HG02852 (cell line): ENCODE measurements at regions not wholly inside any gene's neighbourhood (a gene's known extent, or its start where the extent isn't known, plus 50 kb on each side); places are given as distances from the start of the nearest gene placed in this dataset.
"Not testable (repeated sequence)": the region's sequence is repeated elsewhere in the genome, so short reads cannot be mapped to it uniquely, and the experiment has no call there.

Experiments
- ATAC-seq: cut with Tn5 transposase; IDR thresholded peaks from one replicate; pipeline ENCODE4 v1.9.1; 2021; ENCODE audit warnings: mild to moderate bottlenecking, moderate library complexity; ENCODE audit not compliant: unreplicated experiment

DNA sequence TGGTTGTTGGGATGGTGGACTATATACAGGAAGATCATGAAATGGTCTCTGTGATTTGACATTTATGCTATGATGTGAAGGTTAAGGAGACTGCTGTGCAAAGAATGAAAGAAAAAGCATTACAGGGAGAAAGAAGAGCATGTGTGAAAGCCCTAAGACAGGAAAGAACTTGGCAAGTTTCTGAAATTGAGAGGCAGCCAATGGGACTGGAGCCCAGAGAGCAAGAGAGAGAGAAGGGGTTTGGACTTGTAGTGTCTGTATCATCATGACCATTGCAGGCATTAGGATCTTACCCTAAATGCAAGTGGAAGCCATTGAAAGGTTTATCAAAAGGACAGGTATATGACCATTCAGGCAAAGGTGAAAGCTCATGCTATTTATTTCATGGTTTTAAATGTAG, 147.1 kb downstream of the NAA11 start:
- ATAC-seq = no peak

DNA sequence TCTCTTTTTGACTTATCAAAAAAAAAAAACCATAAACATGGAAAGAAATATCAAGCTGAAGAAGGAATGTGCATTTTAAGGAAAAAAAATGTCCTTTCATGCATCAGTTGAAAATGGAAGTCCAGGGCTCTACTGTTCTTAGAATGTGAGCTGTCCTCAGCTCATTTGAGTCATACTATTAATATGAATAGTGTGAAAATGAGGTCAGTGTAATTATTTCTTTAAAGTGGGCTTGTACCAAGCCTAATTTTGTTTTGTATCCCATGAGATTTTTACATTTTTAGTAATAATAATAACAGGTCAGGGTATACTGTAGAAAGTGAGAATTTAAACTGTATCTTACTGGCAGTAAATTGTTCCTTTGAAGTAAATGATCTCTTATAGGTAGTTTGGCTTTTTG, 148.5 kb downstream of the NAA11 start:
- peak; percentile 40 for ATAC-seq

DNA sequence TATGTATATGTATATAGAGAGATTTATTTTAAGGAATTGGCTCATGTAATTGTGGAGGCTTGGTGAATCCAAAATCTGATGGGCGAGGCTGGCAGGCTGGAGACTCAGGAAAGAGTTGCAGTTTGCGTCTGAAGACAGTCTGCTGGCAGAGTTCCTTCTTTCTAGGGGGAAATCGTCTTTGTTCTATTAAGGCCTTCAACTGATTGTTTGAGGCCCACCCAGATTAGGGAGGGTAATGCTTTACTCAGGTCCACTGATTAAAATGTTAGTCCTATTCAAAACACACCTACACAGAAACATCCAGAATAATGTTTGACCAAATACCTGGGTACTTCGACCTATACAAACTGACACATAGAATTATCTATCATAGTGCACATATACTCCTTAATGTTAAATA, 149.5 kb downstream of the NAA11 start:
- no peak for ATAC-seq

DNA sequence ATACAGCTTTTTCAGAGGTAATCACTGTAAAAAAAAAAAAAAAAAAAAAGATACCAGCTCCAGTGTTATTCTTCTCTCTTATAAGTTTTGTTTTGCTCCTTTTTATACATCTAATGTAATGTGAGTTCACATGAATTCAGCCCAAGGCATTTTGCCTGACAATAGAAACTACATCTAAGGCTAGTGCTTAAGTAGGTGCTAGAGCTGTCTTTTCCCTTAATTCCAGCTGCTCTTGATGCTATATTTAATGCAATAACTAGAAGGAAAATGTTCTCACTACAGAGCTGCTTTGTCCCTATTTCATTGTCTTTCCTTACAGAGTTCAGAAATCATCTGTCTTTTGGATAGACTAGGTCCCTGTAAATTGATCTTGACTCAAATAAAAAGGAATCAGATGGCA, 150.1 kb downstream of the NAA11 start:
- no peak for ATAC-seq

DNA sequence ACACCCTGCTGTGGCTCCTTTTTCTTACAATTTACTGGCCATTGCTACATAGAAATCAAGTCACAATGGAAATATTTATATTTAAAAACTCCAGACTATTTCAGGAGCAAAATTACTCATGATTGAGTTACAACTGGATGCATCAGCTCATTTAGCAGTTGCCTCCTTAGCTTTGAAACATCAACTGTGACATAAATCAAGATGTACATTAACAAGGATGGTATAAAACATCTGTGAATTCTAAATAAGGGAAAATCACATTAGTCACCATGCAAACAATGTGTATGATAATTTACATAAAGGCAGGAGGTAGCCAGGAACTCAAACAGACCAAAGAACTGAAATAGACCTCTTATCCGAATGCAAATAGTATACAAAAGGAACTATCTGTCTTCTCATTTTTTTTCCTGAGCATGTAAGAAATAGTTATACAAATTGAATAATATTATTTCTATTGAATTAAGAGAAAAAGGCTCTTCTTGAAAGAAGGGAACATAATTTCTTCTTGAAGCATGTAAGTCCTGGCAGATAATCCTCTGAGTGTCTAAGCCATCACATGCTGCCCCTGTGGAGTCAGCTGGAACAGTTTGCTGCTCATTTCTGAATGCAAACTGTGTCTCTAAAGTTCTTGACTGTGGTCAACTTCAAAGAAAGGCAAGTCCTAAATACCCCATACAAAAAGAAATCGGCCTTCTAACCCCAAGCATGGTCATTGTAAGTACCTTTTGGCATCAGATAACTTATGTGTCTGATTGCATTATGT, 151.2 kb downstream of the NAA11 start:
- ATAC-seq = no peak

DNA sequence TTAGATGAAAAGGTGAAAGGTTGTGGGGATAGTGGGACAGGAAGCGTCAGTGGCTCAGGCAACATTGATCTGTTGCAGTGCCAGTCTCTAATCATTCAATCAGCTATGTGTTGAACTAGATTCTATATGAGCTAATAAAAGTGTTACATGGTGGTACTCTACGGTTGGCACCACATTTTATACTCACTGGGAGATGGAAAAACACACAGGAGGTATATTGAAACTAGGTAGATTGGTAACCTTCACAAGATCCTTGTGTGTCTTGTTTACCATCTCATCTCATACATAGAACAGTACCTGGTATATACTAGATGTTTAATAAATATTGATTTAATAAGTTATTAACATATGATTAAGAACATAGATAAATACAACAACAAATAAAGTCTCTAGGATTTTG, 152.7 kb downstream of the NAA11 start:
- no peak for ATAC-seq

DNA sequence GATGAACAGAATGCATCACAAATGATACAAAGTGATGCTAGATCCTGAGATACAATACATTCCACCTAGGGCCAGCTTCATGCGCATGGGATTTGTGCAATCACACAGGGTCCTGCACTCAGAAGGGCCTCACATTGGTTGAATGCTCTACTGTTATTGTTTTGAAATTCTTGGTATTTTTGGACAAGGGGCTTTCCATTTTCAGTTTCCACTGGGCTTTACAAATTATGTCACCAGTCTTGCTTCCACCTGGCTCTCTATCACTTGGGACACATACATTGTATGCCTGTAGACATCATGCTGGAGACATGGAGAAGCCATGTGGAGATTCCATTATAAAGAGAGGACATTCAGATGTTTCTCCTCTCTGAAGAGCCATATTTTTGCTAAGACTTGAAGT, 155.8 kb downstream of the NAA11 start:
- ATAC-seq = peak; percentile 67

DNA sequence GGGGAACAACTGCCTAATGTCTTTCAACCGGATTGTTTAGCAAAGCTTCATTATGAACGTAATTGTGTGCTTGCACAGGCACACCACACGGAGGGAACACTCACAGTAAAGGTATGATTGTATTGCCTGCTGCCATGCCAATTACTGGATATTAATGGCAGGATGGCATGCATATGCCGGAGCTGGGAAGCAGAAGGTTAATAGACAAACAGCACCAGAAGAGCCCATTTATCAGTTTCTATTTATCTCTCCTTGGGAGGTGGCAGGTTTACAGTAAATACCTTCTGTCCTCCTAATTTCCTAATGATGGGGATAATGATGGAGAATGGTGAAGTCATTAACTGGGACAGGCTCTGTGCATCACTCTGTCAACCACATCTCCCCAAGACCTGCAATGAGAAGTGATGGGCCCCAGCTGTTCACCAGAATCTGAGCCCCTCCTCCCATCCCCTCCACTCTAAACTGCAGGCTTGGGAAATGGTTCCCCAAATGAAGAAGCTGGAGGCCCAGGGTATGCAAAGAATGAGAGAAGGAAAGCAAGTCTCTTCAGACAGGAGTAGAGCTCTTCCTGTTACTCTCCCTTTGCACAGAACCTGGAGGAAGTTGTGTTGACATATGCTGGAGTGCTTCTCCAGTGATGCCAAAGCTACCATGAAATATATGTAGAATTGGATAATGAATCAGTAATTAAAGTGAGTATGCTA, 160.8 kb downstream of the NAA11 start:
- no peak for ATAC-seq

DNA sequence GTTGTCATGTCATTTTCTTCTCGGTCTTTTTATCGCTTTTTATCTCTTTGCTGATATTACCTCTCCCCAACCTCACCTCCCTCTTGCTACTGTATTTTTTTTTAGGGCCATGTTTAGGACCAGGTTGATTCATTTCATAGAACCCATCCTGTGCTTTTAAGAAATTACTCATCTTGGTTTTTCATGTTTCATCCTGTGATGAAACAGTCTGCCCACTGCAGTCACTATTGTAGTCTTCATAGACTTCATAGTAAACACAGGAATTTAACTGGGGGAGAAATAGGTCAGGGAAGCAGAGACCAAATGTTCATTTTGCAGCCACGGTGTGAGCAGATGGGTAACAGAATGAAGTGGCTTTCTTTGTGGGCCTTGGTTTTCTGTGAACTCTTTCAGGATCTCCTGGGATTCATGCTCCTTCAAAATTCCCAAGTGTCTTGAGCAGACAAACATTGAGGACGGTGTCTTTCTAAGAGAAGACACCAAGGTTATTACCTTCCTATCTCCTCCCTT, 161.8 kb downstream of the NAA11 start:
- ATAC-seq = peak; percentile 84

DNA sequence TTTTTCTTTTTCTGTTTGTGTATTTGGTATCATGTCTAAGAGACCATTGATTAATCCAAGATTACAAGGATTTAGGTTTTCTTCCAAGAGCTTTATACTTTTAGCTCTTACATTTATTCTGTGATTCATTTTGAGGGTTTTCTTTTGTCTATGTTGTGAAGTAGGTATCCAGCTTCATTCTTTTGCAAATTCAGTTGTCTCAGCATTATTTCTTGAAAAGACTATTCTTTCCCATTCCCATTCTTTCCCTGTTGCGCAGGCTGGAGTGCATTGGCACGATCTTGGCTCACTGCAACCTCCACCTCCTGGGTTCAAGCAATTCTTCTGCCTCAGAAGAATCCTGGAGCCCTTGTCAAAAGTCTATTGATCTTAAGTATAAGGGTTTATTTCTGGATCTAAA, 164.9 kb downstream of the NAA11 start:
- ATAC-seq = no peak

DNA sequence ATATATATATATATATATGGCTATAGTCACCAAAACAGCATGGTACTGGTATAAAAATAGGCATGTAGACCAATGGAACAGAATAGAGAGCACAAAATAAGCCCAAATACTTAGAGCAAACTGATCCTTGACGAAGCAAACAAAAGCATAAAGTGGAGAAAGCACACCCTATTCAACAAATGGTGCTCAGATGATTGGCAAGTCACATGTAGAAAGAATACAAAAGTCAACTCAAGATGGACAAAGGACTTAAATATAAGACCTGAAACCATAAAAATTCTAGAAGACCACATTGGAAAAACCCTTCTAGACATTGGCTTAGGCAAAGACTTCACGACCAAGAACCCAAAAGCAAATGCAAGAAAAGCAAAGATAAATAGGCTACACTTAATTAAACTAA, 167.2 kb downstream of the NAA11 start:
- not testable (repeated sequence) for ATAC-seq

DNA sequence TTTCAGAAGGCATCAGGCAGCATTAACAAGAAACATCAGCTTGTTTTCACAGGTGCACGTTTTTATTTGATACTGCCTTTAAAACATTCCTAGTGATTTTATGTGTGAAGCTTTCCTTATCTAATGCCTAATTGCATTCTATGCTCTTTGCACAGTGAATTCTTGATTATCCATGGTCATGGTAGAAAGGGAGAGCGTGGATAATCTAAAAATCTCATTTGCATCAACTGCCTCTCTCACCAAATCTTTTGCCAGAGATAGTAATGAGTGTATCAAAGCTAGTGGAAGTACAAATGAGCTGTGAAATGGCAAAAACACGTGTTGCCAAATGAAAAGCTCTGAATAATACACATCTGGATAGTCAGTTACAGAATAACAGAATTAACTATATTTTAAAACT, 170.5 kb downstream of the NAA11 start:
- ATAC-seq = no peak

DNA sequence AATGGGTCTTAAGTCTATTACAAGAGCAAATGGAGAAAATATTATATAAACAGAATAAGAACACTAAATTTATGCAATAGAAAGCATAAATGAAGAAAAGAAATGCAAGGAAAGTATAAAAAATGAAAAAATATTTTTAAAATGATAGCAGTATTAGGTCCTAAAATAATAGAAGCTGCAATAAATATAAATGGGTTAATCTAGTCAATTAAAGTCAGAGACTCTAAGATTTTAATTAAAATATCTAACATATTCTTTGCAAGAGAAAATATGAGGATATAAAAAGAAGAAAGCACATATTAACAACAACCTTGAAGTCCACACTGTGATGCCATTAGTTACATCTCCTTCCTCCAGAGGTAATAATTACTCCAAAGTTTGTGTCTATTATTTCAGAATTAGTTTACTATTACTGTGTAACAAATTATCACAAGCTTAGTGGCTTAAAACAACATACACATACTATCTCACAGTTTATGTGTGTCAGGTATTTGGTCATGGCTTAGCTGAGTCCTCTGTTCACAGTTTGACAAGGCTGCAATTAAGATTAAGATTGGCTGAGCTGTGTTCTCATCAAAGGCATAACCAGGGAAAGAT, 174.9 kb downstream of the NAA11 start:
- no peak for ATAC-seq

DNA sequence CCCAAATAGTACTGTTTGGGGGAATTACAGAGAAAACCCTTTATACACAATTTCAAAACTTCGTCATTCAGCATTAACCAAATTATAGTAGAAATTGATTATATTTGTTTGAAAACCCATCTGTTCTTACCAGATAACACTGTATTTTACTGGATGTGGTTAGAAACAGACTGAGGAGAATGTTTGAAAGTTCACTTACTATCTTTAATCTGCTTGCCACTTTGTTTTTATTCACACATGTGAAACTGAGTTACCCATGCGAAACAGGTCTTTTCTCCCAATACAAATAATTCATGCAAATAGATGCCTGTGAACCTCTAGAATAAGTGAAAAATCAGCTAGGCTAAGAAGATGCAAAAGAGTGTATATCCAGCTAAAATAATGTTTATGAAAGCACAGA, 177.5 kb downstream of the NAA11 start:
- ATAC-seq = no peak

DNA sequence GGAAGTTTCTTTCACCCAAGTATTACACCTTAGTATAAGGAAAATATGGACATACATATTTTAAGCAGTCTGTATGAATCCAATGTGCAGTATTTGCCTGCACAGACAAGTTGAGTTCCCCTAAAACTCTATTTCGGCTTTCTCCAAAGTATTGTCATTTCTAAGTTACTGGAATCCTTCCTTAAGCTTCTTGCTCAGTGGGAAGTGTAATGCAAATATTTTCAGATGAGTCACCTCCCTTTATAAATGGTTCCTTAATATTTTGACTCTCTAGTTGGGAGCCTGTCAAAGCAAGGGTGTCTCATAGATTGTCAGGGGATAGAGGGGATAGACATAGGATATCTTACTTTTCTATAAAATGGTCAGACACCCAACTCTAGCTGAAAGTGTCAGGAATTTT, 178.6 kb downstream of the NAA11 start:
- ATAC-seq = no peak

DNA sequence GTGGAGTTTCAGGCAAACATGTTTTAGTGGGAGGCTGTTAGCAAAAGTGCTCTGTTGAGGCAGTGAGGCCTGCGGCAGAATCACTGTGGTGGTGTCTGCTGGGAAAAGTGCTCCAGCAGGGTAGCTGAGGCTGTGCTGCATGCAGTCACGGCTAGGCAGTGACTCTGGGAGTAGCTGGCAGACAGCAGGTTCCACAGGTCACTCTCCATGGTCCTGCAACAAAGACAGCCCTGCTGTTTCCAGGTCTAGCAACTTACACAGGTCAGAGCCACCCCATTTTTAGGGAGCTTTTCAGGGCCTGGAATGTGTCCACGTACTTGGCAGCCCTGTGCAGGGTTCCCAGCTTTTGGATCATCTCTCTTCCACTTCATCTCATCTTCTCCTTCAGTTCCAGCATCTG, 184.3 kb downstream of the NAA11 start:
- no peak for ATAC-seq

DNA sequence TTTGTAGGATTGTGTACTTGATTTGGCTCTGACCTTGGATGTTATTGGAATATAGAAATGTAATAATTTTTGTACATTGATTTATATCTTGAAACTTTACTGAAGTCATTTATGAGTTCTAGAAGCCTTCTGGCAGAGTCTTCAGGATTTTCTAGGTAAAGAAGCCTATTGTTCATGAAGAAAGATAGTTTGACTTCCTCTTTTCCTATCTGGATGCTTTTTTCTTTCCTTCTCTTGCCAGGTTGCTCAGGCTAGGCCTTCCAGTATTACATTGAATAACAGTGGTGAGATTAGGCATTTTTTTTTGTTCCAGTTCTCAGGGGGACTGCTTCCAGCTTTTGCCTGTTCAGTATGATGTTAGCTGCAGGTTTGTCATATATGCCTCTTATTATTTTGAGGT, 191.1 kb downstream of the NAA11 start:
- ATAC-seq = no peak

DNA sequence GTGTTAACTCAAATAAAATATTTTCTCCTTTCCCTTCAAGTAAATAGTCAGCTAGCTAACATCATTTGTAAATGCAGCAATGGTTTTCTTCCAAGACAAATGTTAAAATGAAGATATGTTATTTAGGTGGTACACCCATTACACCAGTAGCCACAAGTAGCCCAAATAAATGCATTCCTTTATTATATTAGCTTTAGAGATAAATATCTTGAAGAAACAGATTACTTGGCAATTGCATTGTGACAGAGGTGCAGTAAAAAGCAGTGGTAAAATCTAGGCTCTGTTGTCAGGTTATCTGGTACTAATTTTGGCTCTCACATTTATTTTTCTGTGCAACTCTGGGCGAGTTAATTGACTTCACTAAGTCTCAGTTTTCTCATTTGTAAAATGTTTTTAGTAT, 193.0 kb downstream of the NAA11 start:
- ATAC-seq = no peak

DNA sequence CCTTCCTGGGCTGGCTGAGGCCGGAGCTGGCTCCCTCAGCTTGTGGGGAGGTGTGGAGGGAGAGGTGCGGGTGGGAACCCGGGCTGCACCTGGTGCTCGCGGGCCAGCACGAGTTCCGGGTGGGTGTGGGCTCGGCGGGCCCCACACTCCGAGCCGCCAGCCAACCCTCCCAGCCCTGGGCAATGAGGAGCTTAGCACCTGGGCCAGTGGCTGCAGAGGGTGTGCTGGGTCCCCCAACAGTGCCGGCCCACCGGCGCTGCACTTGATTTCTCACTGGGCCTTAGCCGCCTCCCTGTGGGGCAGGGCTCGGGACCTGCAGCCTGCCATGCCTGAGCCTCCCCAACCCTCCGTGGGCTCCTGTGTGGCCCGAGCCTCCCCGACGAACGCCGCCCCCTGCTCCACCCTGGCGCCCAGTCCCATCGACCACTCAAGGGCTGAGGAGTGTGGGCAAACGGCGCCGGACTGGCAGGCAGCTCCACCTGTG, 182.7 kb upstream of the PAQR3 start:
- ATAC-seq = no peak

DNA sequence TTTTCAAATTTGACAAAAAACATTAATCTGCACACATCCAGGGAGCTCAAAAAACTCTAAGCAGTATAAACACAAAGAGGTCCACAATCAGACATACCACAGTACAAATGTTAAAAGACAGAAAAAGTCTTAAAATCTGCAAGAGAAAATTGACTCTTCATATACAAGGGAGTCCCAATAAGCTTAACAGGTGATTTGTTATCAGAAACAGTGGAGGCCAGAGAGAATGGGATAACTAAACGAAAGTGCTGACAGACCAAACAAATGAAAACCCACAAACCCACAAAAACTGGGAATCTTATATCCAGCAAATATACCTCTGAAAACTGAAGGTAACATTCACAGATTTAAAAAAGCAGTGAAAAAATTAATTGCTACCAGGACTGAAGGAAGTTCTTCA, 182.0 kb upstream of the PAQR3 start:
- no peak for ATAC-seq

DNA sequence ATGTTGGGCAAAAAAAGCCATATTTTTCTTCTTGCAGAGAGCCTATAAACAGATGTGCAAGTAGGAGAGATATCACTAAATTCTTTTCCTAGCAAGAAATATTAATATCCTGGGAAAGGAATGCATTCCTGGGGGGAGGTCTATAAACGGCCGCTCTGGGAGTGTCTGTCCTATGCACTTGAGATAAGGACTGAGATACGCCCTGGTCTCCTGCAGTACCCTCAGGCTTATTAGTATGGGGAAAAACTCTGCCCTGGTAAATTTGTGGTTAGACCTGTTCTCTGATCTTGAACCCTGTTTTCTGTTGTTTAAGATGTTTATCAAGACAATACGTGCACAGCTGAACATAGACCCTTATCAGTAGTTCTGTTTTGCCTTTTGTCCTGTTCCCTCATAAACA, 177.8 kb upstream of the PAQR3 start:
- not testable (repeated sequence) for ATAC-seq

DNA sequence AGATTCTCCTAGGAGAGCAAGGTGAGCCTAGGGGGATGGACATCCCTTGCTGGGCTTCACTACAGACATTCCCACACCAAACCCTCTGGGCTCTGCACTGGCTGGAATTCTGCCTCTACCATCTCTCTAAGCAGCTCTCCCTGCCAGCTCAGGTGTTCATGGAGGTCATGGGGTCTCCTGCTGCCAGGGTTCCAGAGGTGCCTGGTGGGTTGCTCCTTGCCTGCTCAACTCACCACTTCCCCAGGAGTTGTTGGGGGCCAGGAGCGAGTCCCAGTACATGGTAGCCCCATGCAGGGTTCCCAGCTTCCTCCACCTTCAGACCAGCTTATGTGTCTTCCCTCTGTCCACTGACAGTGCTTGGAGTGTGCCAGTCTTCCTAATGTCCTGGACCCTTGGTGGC, 167.8 kb upstream of the PAQR3 start:
- no peak for ATAC-seq
